K562 (cell line): ENCODE measurements at regions not wholly inside any gene's neighbourhood (a gene's known extent, or its start where the extent isn't known, plus 50 kb on each side); places are given as distances from the start of the nearest gene placed in this dataset.

Experiments
- ATF3 ChIP-seq, 2 experiments: fragments of 450-650 bp in 1 of 2; sonication (generic) in 1 of 2; formaldehyde crosslinking in 1 of 2; IDR thresholded peaks in 1 of 2; conservative IDR thresholded peaks in 1 of 2; 2 replicates each; pipeline versions ENCODE4 v1.6.1 to v1.8.1; 2016 to 2023; ENCODE audit warnings: mild to moderate bottlenecking in 2 of 2, moderate library complexity in 2 of 2, inconsistent platforms in 1 of 2, missing genetic modification reagents in 1 of 2
- BCLAF1 ChIP-seq, 2 experiments: fragments of 450-650 bp in 1 of 2; IDR thresholded peaks; 2 replicates each; pipeline ENCODE4 v1.6.1; 2011 to 2017; ENCODE audit warnings: low read depth in 2 of 2, antibody characterized with exemption in 1 of 2, borderline replicate concordance in 1 of 2, low read length in 1 of 2, mild to moderate bottlenecking in 1 of 2, mixed read lengths in 1 of 2; ENCODE audit not compliant: control insufficient read depth in 1 of 2
- CBX3 ChIP-seq, 2 experiments: IDR thresholded peaks; 1 replicate in 1 of 2; 2 replicates in 1 of 2; pipeline ENCODE4 v1.6.1; 2012; ENCODE audit warnings: inconsistent platforms in 2 of 2, low read length in 2 of 2, borderline replicate concordance in 1 of 2, control low read depth in 1 of 2
- CHAMP1 ChIP-seq: fragments of 450-650 bp; IDR thresholded peaks from 2 replicates; pipeline ENCODE4 v1.6.1; 2016; ENCODE audit warnings: mild to moderate bottlenecking
- CXXC5 ChIP-seq: fragments of 250-450 bp; sonication (Bioruptor Pico); IDR thresholded peaks from 2 replicates; pipeline ENCODE4 v1.8.0; 2022; ENCODE audit warnings: inconsistent platforms, mild to moderate bottlenecking, moderate library complexity
- HEY1 ChIP-seq: fragments of 250-450 bp; sonication (Bioruptor Pico); IDR thresholded peaks from 2 replicates; pipeline ENCODE4 v1.5.0; 2020; ENCODE audit warnings: mild to moderate bottlenecking, moderate library complexity, borderline replicate concordance
- POLR2AphosphoS5 ChIP-seq: IDR thresholded peaks from 2 replicates; pipeline ENCODE4 v1.6.1; 2011; ENCODE audit warnings: mild to moderate bottlenecking, low read depth, low read length, moderate library complexity; ENCODE audit not compliant: control insufficient read depth, insufficient read depth
- RREB1 ChIP-seq: fragments of 250-450 bp; sonication (Bioruptor Pico); IDR thresholded peaks from 2 replicates; pipeline ENCODE4 v1.4.0; 2020
- TBP ChIP-seq: optimal IDR thresholded peaks from 2 replicates; pipeline ENCODE3; 2011; ENCODE audit warnings: low read depth, low read length, improper control_type of control experiment
- TCF7L2 ChIP-seq: fragments of 150-350 bp; IDR thresholded peaks from 2 replicates; pipeline ENCODE4 v1.6.1; 2016; ENCODE audit warnings: low read depth, mild to moderate bottlenecking, low read length, moderate library complexity
- ZFP91 ChIP-seq: sonication (generic); formaldehyde crosslinking; IDR thresholded peaks from 2 replicates; pipeline ENCODE4 v1.8.0; 2022; ENCODE audit warnings: mild to moderate bottlenecking, missing genetic modification reagents
- ZNF143 ChIP-seq: sonication (generic); formaldehyde crosslinking; IDR thresholded peaks from 2 replicates; pipeline ENCODE4 v1.9.0; 2022; ENCODE audit warnings: mild to moderate bottlenecking, missing genetic modification reagents
- ZNF165 ChIP-seq: fragments of 250-450 bp; sonication (Bioruptor Pico); IDR thresholded peaks from 2 replicates; pipeline ENCODE4 v1.4.0; 2020; ENCODE audit warnings: borderline replicate concordance

DNA sequence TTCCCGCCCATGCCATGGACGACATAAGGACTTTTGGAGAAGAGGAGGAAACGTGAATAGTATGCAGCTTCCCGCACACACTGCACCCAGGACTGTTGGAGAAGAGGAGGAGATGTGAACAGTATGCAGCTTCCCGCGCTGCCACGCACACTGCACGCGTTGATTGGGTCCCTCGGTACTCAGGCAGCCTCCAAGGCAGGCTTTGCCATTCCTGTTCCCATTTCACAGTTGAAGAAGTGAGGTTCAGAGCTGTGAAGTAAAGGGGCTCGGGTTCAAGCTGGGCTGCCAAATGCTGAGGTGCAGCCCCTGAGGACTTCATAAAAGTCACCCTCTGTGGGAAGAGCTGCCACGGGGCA, 147.9 kb upstream of the FAM20C start (continued):
- TF ChIP-seq ATF3 (IDR thresholded peaks at IDR 0.05): no peak
- TF ChIP-seq ATF3 (CRISPR knock-in tag; conservative IDR thresholded peaks at IDR 0.05): no peak
- TF ChIP-seq CXXC5 (CRISPR knock-in tag): no peak
- no peak for TF ChIP-seq ZNF143 (CRISPR knock-in tag)
- TF ChIP-seq POLR2AphosphoS5: no peak
- TF ChIP-seq ZFP91 (CRISPR knock-in tag): no peak
- no peak for TF ChIP-seq CHAMP1
- TF ChIP-seq ZNF165: no peak
- no peak for TF ChIP-seq TBP
- TF ChIP-seq RREB1 (CRISPR knock-in tag): no peak
- no peak for TF ChIP-seq CBX3 (IDR thresholded peaks at IDR 0.05; ENCODE audit: borderline replicate concordance in 1 of 2, low read length in 2 of 2)
- TF ChIP-seq TCF7L2: no peak
- no peak for TF ChIP-seq BCLAF1 (IDR thresholded peaks at IDR 0.05; ENCODE audit: borderline replicate concordance in 1 of 2, control insufficient read depth in 1 of 2, low read depth in 2 of 2, low read length in 1 of 2)
- no peak for TF ChIP-seq HEY1
